ENCODE measurements at regions not wholly inside any gene's neighbourhood (a gene's known extent, or its start where the extent isn't known, plus 50 kb on each side); places are given as distances from the start of the nearest gene placed in this dataset.

DNA sequence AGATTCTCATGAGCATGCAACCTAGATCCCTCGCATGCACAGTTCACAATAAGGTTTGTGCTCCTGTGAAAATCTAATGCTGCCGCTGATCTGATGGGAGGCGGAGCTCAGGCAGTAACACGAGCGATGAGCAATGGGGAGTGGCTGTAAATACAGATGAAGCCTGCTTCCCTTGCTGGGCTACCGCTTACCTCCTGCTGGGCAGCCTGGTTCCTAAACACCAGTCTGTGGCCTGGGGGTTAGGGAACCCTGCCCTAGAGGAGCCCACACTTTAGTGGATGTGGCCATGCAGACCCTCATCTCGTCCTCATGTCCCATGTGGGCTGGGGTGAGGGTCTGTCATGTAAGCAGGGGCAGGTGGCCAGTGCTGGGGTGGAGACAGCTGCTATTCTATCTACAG is 417.6 kb downstream of the GLRX3 start:
- TF ChIP-seq, protein P1, sequence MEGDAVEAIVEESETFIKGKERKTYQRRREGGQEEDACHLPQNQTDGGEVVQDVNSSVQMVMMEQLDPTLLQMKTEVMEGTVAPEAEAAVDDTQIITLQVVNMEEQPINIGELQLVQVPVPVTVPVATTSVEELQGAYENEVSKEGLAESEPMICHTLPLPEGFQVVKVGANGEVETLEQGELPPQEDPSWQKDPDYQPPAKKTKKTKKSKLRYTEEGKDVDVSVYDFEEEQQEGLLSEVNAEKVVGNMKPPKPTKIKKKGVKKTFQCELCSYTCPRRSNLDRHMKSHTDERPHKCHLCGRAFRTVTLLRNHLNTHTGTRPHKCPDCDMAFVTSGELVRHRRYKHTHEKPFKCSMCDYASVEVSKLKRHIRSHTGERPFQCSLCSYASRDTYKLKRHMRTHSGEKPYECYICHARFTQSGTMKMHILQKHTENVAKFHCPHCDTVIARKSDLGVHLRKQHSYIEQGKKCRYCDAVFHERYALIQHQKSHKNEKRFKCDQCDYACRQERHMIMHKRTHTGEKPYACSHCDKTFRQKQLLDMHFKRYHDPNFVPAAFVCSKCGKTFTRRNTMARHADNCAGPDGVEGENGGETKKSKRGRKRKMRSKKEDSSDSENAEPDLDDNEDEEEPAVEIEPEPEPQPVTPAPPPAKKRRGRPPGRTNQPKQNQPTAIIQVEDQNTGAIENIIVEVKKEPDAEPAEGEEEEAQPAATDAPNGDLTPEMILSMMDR (IDR thresholded peaks at IDR 0.05; ENCODE audit: insufficient read depth, low read length): no peak
- TF ChIP-seq, protein P2, sequence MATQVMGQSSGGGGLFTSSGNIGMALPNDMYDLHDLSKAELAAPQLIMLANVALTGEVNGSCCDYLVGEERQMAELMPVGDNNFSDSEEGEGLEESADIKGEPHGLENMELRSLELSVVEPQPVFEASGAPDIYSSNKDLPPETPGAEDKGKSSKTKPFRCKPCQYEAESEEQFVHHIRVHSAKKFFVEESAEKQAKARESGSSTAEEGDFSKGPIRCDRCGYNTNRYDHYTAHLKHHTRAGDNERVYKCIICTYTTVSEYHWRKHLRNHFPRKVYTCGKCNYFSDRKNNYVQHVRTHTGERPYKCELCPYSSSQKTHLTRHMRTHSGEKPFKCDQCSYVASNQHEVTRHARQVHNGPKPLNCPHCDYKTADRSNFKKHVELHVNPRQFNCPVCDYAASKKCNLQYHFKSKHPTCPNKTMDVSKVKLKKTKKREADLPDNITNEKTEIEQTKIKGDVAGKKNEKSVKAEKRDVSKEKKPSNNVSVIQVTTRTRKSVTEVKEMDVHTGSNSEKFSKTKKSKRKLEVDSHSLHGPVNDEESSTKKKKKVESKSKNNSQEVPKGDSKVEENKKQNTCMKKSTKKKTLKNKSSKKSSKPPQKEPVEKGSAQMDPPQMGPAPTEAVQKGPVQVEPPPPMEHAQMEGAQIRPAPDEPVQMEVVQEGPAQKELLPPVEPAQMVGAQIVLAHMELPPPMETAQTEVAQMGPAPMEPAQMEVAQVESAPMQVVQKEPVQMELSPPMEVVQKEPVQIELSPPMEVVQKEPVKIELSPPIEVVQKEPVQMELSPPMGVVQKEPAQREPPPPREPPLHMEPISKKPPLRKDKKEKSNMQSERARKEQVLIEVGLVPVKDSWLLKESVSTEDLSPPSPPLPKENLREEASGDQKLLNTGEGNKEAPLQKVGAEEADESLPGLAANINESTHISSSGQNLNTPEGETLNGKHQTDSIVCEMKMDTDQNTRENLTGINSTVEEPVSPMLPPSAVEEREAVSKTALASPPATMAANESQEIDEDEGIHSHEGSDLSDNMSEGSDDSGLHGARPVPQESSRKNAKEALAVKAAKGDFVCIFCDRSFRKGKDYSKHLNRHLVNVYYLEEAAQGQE (IDR thresholded peaks at IDR 0.05; ENCODE audit: insufficient replicate concordance, low read depth): no peak
- TF ChIP-seq POLR2AphosphoS5 (IDR thresholded peaks at IDR 0.05; ENCODE audit: low read depth) (no peak), SPI1 (IDR thresholded peaks at IDR 0.05; ENCODE audit: borderline replicate concordance, low read depth) (no peak)
